Right ventricle myocardium inferior (tissue), 1 donor: ENCODE measurements at regions not wholly inside any gene's neighbourhood (a gene's known extent, or its start where the extent isn't known, plus 50 kb on each side); places are given as distances from the start of the nearest gene placed in this dataset.
"Not testable (repeated sequence)": the region's sequence is repeated elsewhere in the genome, so short reads cannot be mapped to it uniquely, and the experiment has no call there.

ENCODE experiments used
- ATAC-seq: fragments of 200-7000 bp; cut with Tn5 transposase; one replicate; pipeline ENCODE4 v1.9.1; 2020; ENCODE audit warnings: mild to moderate bottlenecking, moderate library complexity
- DNase-seq: peaks from one replicate; pipeline ENCODE4 v3.0.0; 2021; ENCODE audit errors: missing footprints
- intact Hi-C: fragments of 100-400 bp; cut with DNase I; formaldehyde crosslinking; loops from one replicate; pipeline ENCODE4 v1.11.0; 2022
- donor health status: DM: no; HTN: yes; CAD: no; lungs with severe emphysema.

GRCh38 chr6:119834418-119834817 is 484.9 kb upstream of the MAN1A1 start:
- intact Hi-C loops = no loop called here
- DNase-seq (no peak), ATAC-seq (no peak)

GRCh38 chr6:119832411-119832810 is 482.9 kb upstream of the MAN1A1 start:
- ATAC-seq (no peak), DNase-seq (no peak)
- intact Hi-C loops = no loop called here

DNA sequence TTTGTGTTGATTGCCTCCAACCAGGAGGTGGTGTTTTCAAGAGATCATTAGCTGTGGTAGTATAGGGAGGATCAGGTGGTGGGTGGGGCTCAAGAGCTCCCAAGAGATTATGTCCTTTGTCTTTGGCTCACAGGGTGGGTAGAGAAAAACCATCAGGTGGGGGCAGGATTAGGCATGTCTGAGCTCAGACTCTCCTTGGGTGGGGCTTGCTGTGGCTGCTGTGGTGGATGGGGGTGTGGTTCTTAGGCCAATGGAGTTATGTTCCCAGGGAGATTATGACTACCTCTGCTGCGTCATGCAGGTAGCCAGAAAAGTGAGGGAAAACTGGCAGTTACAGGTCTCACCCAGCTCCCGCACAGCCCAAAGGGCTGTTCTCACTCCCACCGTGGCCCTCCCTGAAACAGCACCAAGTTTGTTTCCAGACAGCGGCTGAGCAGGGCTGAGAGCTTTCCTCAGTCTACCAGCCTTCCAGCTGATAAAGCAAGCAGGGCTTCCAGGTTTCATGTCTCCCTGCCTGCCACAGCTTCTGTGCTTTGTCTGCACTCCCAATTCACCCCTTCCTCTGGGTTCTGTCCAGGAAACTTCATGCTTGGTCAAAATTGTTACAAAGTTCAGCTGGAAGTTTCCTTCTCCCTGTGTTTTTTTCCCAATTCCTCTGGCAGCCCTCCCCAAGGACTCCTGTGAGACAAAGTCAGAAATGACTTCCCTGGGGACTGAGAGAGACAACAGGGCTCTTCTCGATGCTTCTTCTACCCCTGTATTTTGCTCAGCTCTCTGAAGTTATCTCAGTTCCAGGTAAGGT is 481.1 kb upstream of the MAN1A1 start:
- DNase-seq = no peak
- no peak for ATAC-seq
- intact Hi-C loops = no loop called here

DNA sequence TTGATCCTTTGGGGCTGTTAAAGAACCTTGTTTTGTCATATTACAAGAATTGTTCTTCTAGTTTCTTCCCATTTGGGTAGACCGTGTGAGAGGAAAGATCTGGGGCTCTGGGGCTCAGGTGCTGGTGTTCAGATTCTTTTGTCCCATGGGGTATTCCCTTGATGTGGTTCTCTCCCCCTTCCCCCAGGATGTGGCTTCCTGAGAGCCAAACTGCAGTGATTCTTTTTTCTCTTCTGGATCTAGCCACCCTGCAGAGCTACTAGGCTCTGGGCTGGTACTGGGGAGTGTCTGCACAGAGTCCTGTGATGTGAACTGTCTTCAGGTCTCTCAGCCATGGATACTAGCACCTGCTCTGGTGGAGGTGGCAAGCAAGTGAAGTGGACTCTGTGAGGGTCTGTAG is 480.5 kb upstream of the MAN1A1 start:
- intact Hi-C loops = no loop called here
- no peak for DNase-seq
- ATAC-seq = no peak

DNA sequence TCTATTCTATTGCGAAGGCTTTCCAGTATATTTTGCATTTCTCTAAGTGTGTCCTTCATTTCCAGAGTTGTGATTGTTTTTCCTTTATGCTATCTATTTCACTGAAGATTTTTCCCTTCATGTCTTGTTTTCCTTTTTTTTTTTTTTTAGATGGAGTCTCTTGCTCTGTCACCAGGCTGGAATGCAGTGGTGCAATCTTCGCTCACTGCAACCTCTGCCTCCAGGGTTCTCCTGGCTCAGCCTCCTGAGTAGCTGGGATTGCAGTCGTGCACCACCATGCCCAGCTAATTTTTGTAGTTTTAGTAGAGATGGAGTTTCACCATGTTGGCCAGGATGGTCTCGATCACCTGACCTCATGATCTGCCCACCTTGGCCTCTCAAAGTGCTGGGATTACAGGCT is 479.9 kb upstream of the MAN1A1 start:
- DNase-seq, ATAC-seq, intact Hi-C loops: not testable (repeated sequence)

DNA sequence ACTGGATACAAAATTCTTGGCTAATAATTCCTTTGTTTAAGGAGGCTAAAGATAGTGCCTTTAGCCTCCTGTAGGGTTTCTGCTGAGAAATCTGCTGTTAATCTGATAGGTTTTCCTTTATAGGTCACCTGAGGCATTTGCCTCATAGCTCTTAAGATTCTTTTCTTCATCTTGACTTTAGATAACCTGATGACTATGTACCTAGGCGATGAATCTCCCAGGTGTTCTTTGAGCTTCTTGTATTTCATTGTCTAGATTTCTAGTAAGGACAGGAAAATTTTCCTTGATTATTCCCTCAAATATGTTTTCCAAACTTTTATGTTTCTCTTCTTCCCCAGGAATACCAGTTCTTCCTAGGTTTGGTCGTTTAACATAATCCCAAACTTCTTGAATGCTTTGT is 479.4 kb upstream of the MAN1A1 start:
- ATAC-seq (no peak), DNase-seq (no peak)
- intact Hi-C loops = no loop called here

GRCh38 chr6:119821380-119821779 is 471.8 kb upstream of the MAN1A1 start:
- ATAC-seq (no peak), DNase-seq (no peak)
- intact Hi-C loops = no loop called here

DNA sequence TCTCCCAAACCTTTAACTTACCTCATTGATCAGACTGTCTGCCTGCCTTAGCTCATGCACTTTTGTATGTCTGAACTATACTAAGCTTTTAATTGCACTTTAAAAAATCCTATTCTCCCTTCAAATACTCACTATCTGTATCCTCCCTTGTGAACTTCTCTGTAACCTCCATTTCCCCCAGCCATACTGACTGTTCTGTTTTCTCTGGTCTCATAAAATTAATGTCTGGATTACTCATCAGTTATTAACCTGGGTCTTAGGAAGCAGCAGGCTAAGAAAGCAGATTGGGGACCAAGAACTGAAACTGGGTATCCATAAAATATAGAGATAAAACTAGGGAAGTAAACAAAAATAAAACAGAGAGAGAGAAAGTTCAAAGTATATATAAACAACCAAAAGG is 469.3 kb upstream of the MAN1A1 start:
- DNase-seq (no peak), ATAC-seq (no peak)
- intact Hi-C loops = no loop called here

DNA sequence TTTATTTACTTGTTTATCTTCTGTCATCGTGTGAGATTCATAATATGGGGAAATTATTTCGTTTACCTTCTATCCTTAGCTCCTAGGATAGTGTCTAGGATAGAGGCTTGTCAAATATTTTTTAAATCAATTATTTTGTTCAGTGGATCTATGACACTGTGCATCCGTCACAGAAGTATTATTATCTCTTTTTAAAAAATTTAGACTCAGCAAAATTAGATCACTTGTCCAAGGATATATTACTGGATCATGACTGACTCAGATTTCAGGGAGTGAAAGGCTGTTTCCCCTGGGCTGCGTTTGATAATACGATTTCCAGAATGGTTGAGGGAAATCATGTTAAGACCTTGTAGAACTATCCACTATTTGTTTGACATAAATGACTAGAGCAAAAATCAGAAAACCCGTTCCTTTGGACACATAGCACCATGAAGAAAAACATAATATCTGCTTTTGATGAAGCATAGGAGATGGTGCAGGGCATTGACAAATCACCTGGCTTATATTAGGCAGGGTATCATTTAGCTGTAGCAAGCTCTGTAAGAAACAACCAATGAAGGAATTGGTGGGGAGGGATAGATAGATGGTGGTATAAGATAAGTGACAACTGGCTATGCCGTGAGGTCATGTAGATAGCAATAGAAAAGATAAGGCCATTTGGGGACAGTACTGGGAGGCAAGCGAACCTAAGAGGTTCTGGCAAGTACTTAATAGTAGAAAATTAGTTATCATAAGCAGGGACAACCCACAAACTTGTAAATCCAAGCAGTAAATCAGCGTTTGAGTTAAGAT is 465.2 kb upstream of the MAN1A1 start:
- intact Hi-C loops = no loop called here
- no peak for DNase-seq
- ATAC-seq = no peak

GRCh38 chr6:119802464-119802863 is 452.9 kb upstream of the MAN1A1 start:
- DNase-seq = no peak
- no peak for ATAC-seq
- intact Hi-C loops = no loop called here

DNA sequence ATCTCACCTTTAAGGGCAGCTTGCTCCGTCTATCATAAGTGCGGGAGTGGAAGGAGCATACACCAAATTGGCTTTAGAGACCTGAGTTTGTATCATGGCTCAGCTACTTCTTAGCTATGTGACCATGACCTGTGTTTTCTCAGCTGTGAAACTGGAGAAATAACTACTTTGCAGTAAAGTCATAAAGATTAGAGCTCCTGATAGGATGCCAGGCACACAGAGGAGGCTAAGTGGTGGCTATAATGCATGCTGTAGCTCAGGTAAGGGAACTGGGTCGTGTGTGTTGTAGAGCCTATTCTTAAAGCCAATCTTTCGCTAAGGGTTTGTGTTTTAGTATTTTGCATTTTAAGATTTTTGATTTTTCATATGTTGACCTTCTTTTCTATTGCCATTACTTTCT is 451.5 kb upstream of the MAN1A1 start:
- ATAC-seq (no peak), DNase-seq (no peak)
- intact Hi-C loops = no loop called here

GRCh38 chr6:119800526-119800925 is 451.0 kb upstream of the MAN1A1 start:
- intact Hi-C loops = no loop called here
- DNase-seq (no peak), ATAC-seq (no peak)

DNA sequence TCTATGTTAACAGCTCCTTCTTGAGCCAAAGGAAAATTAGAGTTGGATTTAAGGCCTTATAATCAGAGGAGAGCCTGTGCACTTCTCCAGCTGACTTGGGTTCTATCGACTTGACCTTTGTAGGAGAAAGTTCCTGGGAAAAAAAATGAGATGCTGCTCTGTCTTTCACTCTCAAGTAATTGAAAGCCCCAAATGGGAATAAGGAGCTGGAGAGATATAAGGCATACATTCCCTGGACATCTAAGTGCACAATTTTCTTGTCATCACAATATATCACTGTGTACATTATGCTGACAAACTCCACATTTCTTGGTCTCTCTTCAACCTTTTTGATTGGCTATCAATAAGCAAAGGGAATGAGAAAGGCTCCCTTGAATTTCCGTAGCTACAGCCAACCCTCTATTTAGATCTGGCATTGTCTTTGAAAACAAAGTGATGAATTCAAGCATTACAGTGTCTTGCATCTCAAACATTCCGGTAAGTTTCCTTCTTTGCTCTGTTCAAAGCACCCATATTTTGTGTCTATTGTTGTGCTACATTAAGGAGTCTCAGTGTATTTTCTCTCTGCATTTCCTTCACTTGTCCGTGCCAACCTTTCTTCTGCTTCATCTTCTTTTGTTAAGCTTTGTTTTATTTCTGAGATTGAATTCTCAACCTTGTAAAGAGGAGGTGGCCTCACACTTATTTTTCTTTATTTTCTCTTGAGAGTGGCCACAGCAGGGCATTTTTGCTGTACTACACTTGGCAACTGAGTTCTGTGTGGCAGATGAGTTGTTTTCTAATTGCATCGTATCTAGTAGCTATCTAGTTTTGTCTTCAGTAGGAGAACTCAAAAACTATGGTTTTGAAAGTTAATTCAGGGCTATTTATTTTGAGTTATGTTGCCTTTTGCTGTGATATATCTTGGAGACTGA is 450.3 kb upstream of the MAN1A1 start:
- no peak for ATAC-seq
- DNase-seq = no peak
- intact Hi-C loops = no loop called here

DNA sequence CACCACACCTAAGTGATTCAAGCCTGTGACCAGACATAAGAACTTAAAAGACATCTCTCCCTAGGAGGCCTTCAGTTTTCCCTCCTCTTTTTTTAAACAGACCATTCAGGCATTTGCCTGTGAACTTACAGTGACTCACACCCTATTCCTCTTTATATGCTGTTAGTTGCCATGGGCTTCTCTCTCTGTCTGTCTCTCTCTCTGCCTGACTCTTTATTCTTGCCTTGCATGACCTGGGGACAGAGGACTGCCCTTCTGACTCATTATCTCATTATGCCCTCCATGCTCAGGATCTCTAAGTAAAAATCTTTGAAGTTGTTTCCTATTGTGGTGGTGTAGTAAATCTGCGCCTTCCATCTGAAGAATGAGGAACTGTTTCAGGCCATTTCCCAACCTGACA is 442.2 kb upstream of the MAN1A1 start:
- intact Hi-C loops = no loop called here
- DNase-seq = no peak
- ATAC-seq = no peak

- no peak for ATAC-seq
- intact Hi-C loops = no loop called here
- no peak for DNase-seq
These were observed 431.8 kb upstream of the MAN1A1 start for GRCh38 chr6:119781365-119781764.

GRCh38 chr6:119768201-119768600 is 418.6 kb upstream of the MAN1A1 start:
- no peak for DNase-seq
- no peak for ATAC-seq
- intact Hi-C loops = no loop called here

- ATAC-seq = no peak
- intact Hi-C loops = no loop called here
- no peak for DNase-seq
These were observed 415.5 kb upstream of the MAN1A1 start for GRCh38 chr6:119764927-119765681.

GRCh38 chr6:119760046-119760445 is 410.5 kb upstream of the MAN1A1 start:
- DNase-seq = no peak
- intact Hi-C loops = no loop called here
- no peak for ATAC-seq

GRCh38 chr6:119758385-119758784 is 408.8 kb upstream of the MAN1A1 start:
- intact Hi-C loops = no loop called here
- ATAC-seq = no peak
- DNase-seq = no peak
